ENCODE measurements at regions not wholly inside any gene's neighbourhood (a gene's known extent, or its start where the extent isn't known, plus 50 kb on each side); places are given as distances from the start of the nearest gene placed in this dataset.

DNA sequence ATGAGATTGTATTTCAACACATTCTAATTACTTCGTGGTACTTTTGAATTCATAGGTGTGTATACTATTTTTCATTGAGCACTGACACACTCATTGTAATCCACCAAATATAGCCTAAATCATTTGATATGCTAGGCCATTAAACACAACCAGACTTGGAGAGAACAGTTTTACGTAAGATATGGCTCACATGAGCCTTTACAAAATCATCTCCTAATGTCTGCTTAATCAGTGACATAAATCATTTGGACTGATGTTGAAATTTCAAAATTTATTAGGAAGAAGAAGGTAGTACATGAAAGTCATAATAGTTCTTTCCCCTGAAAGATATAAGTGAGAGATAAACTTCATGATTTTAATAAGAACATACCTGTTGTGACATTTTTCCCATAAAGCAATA is 550.2 kb upstream of the LINC00305 start:
- DNase-seq (ENCODE audit: low spot score), result no peak
- H3K4me2 ChIP-seq (ENCODE audit: low read depth, low read length), result no peak overlapping the region
- H3K27me3 ChIP-seq (ENCODE audit: control insufficient read depth in 1 of 2, insufficient read depth in 2 of 2, low read length in 2 of 2), result no peaks in the 10 kb centered on the region
- POLR2A ChIA-PET, result no interaction called here
- H4K20me1 ChIP-seq (ENCODE audit: insufficient read depth, low read length), result no peaks in the 10 kb centered on the region
- no peak for ATAC-seq
- H3K36me3 ChIP-seq (replicated peaks in 1 of 2; ENCODE audit: control insufficient read depth in 1 of 2, insufficient read depth in 2 of 2, low read length in 2 of 2), result no peaks in the 10 kb centered on the region
- H3K9me3 ChIP-seq (ENCODE audit: low read length), result no peaks in the 10 kb centered on the region
- no peak overlapping the region for H3K27ac ChIP-seq (ENCODE audit: extremely low read length, insufficient read depth, low read length)
- intact Hi-C loops (cut with micrococcal nuclease; ENCODE audit: unreplicated experiment) (no loop called here), in situ Hi-C loops (cut with HindIII; ENCODE audit: extremely low pct_ligation_motif_present, low pct_unique_long_range_greater_than_20kb) (no loop called here)
- H3K9ac ChIP-seq (ENCODE audit: insufficient read depth, low read depth, low read length), result no peak overlapping the region
- TF ChIP-seq ZNF235 (CRISPR knock-in tag; IDR thresholded peaks at IDR 0.05; ENCODE audit: borderline replicate concordance), result no peak
- TF ChIP-seq ZNF674 (CRISPR knock-in tag; IDR thresholded peaks at IDR 0.05; ENCODE audit: low read depth), result no peak
- no peak for TF ChIP-seq TRAFD1 (CRISPR knock-in tag; IDR thresholded peaks at IDR 0.05; ENCODE audit: borderline replicate concordance)
- TF ChIP-seq ZNF362 (CRISPR knock-in tag; IDR thresholded peaks at IDR 0.05; ENCODE audit: borderline replicate concordance), result no peak
- no peak for TF ChIP-seq U2AF1 (optimal IDR thresholded peaks at IDR 0.05; ENCODE audit: low read depth, low read length)
- TF ChIP-seq MED1 (CRISPR knock-in tag; IDR thresholded peaks at IDR 0.05), result no peak
- TF ChIP-seq ZFX (CRISPR knock-in tag; IDR thresholded peaks at IDR 0.05; ENCODE audit: low read depth), result no peak
- TF ChIP-seq ZFP37 (CRISPR knock-in tag; IDR thresholded peaks at IDR 0.05; ENCODE audit: borderline replicate concordance), result no peak
- no peak for TF ChIP-seq SSRP1 (CRISPR knock-in tag; IDR thresholded peaks at IDR 0.05)
- TF ChIP-seq CHCHD3 (CRISPR knock-in tag; IDR thresholded peaks at IDR 0.05), result no peak
- no peak for TF ChIP-seq TAF15 (IDR thresholded peaks at IDR 0.05; ENCODE audit: low read depth, low read length, poor library complexity, severe bottlenecking)
- TF ChIP-seq RORA (CRISPR knock-in tag; IDR thresholded peaks at IDR 0.05), result no peak
- no peak for TF ChIP-seq ZFP91 (CRISPR knock-in tag; IDR thresholded peaks at IDR 0.05; ENCODE audit: borderline replicate concordance)
- TF ChIP-seq, protein P1, sequence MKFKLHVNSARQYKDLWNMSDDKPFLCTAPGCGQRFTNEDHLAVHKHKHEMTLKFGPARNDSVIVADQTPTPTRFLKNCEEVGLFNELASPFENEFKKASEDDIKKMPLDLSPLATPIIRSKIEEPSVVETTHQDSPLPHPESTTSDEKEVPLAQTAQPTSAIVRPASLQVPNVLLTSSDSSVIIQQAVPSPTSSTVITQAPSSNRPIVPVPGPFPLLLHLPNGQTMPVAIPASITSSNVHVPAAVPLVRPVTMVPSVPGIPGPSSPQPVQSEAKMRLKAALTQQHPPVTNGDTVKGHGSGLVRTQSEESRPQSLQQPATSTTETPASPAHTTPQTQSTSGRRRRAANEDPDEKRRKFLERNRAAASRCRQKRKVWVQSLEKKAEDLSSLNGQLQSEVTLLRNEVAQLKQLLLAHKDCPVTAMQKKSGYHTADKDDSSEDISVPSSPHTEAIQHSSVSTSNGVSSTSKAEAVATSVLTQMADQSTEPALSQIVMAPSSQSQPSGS (CRISPR knock-in tag; IDR thresholded peaks at IDR 0.05), result no peak
- TF ChIP-seq CHD2 (IDR thresholded peaks at IDR 0.05; ENCODE audit: low read depth, low read length), result no peak
- H3K4me1 ChIP-seq (ENCODE audit: insufficient read depth, low read length), result no peaks in the 10 kb centered on the region
- 3% methylated on average over 2 of the region's 2 CpGs for WGBS (ENCODE audit: low lambda C conversion rate)
- CTCF ChIA-PET (ENCODE audit: low intra/inter-chr PET ratio, low total read pairs), result no interaction called here
- FAIRE-seq, result no peak
- BruUV-seq (replicated peaks), result no TSS peak
- no peaks in the 10 kb centered on the region for H3K79me2 ChIP-seq (ENCODE audit: insufficient read depth, low read length)
- no peak overlapping the region for H3K4me3 ChIP-seq (replicated peaks in 1 of 3; ENCODE audit: insufficient read depth in 1 of 3, low read depth in 2 of 3, low read length in 3 of 3)
- no peak overlapping the region for H2AFZ ChIP-seq (ENCODE audit: low read length)
